ENCODE measurements at regions not wholly inside any gene's neighbourhood (a gene's known extent, or its start where the extent isn't known, plus 50 kb on each side); places are given as distances from the start of the nearest gene placed in this dataset.

- no peak for TF ChIP-seq POLR2AphosphoS5 (IDR thresholded peaks at IDR 0.05; ENCODE audit: low read depth, low read length)
- TF ChIP-seq CTCF (IDR thresholded peaks at IDR 0.05), result no peak
These were observed 407.5 kb upstream of the KLHL4 start for GRCh38 chrX:87110142-87110541.

Data from Panc1 (cell line).